HTR-8/SVneo (cell line): ENCODE measurements at regions not wholly inside any gene's neighbourhood (a gene's known extent, or its start where the extent isn't known, plus 50 kb on each side); places are given as distances from the start of the nearest gene placed in this dataset.
A peak's percentile ranks its signal among the peaks of the same experiment; 100 is the strongest.
"Not testable (repeated sequence)": the region's sequence is repeated elsewhere in the genome, so short reads cannot be mapped to it uniquely, and the experiment has no call there.

ENCODE experiments used
- DNase-seq: peaks from one replicate; pipeline ENCODE4 v3.0.0; 2011; ENCODE audit warnings: low spot score, mixed read lengths; ENCODE audit not compliant: insufficient read length
- FAIRE-seq: peaks from 2 replicates; lab custom pipeline; 2011; peaks lifted over from hg19 to GRCh38; lab: Jason Lieb, UNC

- DNase-seq, result no peak
- FAIRE-seq, result no peak
Observed at GRCh38 chr7:146057958-146058357, 58.6 kb upstream of the CNTNAP2 start.

GRCh38 chr7:146054909-146055308, 61.7 kb upstream of the CNTNAP2 start:
- no peak for FAIRE-seq
- no peak for DNase-seq

- FAIRE-seq, result no peak
Observed at GRCh38 chr7:146053492-146053891, 63.1 kb upstream of the CNTNAP2 start.

GRCh38 chr7:146043310-146043709, 73.3 kb upstream of the CNTNAP2 start:
- not testable (repeated sequence) for FAIRE-seq, DNase-seq

More at GRCh38 chr7:146053492-146053891, 63.1 kb upstream of the CNTNAP2 start:
- no peak for DNase-seq

GRCh38 chr7:146028251-146028750, 88.3 kb upstream of the CNTNAP2 start:
- FAIRE-seq (no peak), DNase-seq (no peak)

GRCh38 chr7:146027243-146027642, 89.4 kb upstream of the CNTNAP2 start:
- FAIRE-seq (no peak), DNase-seq (no peak)

- DNase-seq, result no peak
- FAIRE-seq, result no peak
Observed at GRCh38 chr7:146022776-146023175, 93.8 kb upstream of the CNTNAP2 start.

GRCh38 chr7:146019041-146020004, 97.3 kb upstream of the CNTNAP2 start:
- not testable (repeated sequence) for DNase-seq, FAIRE-seq

- FAIRE-seq, DNase-seq: not testable (repeated sequence)
Observed at GRCh38 chr7:146017366-146017765, 99.2 kb upstream of the CNTNAP2 start.

- not testable (repeated sequence) for DNase-seq, FAIRE-seq
Observed at GRCh38 chr7:146014154-146014553, 102.4 kb upstream of the CNTNAP2 start.

GRCh38 chr7:146008293-146008692, 108.3 kb upstream of the CNTNAP2 start:
- DNase-seq, result no peak
- FAIRE-seq, result no peak

GRCh38 chr7:146004805-146005204, 111.8 kb upstream of the CNTNAP2 start:
- FAIRE-seq (no peak), DNase-seq (peak; percentile 0)

GRCh38 chr7:146002431-146003078, 114.0 kb upstream of the CNTNAP2 start:
- DNase-seq (no peak), FAIRE-seq (no peak)

GRCh38 chr7:146002008-146002407, 114.6 kb upstream of the CNTNAP2 start:
- no peak for FAIRE-seq

GRCh38 chr7:146000882-146001281, 115.7 kb upstream of the CNTNAP2 start:
- no peak for DNase-seq
- no peak for FAIRE-seq

More at GRCh38 chr7:146002008-146002407, 114.6 kb upstream of the CNTNAP2 start:
- no peak for DNase-seq

GRCh38 chr7:145989469-145989868, 127.1 kb upstream of the CNTNAP2 start:
- DNase-seq (no peak), FAIRE-seq (no peak)

GRCh38 chr7:145986248-145986874, 130.2 kb upstream of the CNTNAP2 start:
- DNase-seq, result no peak
- no peak for FAIRE-seq

GRCh38 chr7:145978769-145979168, 137.8 kb upstream of the CNTNAP2 start:
- no peak for DNase-seq
- FAIRE-seq, result no peak

GRCh38 chr7:145959981-145960380, 156.6 kb upstream of the CNTNAP2 start:
- no peak for FAIRE-seq
- DNase-seq, result no peak

- DNase-seq, result no peak
- no peak for FAIRE-seq
Observed at GRCh38 chr7:145957160-145957890, 159.3 kb upstream of the CNTNAP2 start.
